ENCODE measurements at regions not wholly inside any gene's neighbourhood (a gene's known extent, or its start where the extent isn't known, plus 50 kb on each side); places are given as distances from the start of the nearest gene placed in this dataset.
"Not testable (repeated sequence)": the region's sequence is repeated elsewhere in the genome, so short reads cannot be mapped to it uniquely, and the experiment has no call there.

DNA sequence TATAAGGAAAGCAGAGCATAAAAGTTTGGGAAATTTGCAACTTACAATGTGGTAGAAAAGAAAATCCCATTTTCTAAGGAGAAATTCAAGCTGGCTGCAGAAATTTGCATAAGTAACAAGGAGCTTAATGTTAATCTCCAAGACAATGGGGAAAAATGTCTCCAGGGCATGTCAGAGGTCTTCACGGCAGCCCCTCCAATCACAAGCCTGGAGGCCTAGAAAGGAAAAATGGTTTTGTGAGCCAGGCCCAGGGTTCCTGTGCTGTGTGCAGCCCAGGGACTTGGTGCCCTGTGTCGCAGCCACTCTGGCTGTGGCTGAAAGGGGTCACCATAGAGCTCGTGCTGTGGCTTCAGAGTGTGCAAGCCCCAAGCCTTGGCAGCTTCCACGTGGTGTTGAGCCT, 403.3 kb upstream of the NOX3 start:
- DNase-seq (ENCODE audit: low read depth in 2 of 2): not testable (repeated sequence)

DNA sequence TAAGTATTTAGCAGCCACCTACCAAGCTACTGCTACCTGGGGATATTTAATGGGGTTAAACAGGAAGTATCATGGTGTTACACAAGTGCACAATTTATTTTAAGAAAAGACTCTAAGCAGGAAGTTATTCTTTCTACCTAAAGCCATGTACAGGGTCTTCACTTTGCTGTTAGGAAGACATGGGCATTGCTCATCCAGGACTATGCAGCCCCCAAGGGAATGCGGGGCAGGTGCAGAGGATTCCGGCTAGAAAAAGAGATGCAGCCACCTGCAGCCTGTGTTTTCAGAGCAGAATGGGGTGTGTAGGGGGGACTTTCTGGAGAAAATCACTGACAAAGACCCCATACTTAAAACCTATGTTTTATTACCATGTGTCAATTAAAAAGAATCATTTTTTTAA, 399.1 kb upstream of the NOX3 start:
- no peak for DNase-seq (ENCODE audit: low read depth in 2 of 2)

DNA sequence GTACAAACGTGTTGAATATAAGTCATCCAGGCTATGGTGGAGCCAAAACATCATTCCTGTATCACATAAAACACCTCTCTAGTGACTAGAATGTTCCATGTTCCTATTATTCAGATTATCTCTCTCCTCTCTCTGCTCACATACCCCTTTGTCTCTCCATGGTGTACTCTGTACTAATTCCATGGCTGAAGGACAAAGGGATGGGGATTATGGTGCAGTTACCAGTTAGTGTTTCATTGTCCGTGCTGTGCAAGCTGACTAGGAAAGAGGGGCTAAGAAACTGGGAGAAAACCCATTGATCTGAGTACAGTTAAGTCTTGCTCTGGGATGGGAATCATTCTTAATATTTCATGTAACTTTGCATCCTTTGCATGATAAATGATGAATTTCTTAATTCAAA, 397.4 kb upstream of the NOX3 start:
- DNase-seq (ENCODE audit: low read depth in 2 of 2): no peak

DNA sequence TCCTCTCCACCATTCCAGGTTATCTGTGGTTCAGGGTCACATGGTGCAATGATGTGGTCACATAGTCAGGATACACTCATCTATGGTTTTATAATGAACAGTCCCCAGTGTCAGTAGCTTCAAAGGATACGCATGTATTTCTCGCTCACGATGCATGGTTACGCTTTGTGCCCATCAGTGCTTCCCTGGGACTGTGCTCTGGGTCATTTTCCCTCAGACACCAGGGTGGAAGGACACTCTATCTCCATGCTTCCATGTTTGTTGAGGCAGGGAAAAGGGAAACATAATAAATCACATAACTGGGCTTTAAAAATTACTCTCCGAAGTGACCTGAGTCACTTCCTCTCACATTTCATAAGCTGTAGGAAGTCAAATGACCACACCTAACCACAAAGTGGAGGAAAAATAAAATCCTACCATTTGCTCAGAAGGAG, 394.8 kb upstream of the NOX3 start:
- DNase-seq (ENCODE audit: low read depth in 2 of 2): no peak

DNA sequence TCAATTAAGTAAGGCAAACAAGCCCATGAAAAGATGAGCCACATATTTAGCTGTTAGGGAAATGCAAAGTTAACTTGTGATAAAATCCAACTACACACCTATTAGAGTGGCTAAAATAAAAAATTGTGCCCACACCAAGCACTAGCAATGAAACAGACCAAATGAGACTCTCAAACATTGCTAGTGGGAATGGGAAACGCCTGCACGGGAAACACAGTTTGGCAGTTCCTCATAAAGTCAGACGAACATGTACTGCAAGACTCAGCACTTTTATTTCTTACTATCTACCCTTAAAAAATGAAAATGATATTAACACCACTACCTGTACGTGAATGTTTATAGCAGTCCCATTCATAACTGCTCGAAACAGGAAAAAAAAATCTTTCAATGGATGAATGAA, 392.1 kb upstream of the NOX3 start:
- DNase-seq (ENCODE audit: low read depth in 2 of 2): no peak

DNA sequence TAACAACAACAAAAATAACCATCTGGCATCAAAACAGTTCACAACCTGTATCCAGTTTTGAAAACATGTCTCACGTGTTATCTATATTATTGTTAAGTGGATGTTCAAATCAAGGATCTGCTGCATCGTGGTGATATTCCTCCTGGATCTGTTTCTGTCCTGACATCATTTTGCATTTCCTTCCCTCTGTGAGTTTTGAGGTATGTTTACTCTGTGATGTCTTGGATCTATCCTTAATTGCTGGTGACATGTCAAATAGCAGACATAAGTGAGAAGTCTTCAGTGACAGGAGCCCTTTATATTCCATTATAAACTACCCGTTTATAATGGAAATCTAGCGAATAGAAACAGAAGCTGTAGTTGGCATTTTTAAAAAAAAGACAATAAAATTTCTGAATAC, 381.8 kb upstream of the NOX3 start:
- no peak for DNase-seq (ENCODE audit: low read depth in 2 of 2)

DNA sequence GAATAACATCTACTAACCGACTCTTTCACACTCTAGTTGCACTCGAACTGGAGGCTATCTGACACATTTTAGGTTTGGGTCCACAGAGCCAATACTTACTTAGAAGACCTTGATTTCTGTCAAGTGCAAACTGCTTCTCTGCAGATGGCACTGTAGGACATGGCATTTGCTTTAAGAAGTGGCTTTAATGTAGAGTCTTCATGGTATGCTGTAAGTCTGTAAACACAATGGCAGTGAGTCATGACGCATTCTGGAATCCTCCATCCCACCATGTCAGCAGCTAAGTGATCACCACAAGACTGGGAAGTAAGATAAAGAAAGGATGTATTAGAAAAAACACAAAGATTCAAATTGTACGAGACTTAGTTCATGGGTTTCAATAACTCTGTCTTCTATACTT, 377.0 kb upstream of the NOX3 start:
- no peak for DNase-seq (ENCODE audit: low read depth in 2 of 2)

DNA sequence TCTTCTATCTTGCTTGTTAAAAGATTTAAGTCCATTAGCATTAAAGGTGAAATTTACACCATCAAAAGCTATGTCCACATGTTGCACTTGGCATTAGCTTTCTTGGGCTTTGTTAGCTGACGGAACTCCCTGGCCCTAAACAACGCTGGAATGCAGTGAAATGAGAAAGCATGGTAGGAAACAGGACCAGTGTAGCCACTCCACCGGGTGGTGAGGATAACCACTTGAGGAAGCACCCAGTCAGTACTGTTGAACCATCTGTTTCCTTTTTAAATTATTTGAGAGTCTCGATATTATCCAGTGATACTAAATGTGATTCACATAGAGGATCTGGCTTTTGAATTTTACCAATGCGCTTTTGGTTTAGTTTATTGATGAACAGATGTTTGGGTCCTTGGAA, 374.9 kb upstream of the NOX3 start:
- DNase-seq (ENCODE audit: low read depth in 2 of 2): no peak

DNA sequence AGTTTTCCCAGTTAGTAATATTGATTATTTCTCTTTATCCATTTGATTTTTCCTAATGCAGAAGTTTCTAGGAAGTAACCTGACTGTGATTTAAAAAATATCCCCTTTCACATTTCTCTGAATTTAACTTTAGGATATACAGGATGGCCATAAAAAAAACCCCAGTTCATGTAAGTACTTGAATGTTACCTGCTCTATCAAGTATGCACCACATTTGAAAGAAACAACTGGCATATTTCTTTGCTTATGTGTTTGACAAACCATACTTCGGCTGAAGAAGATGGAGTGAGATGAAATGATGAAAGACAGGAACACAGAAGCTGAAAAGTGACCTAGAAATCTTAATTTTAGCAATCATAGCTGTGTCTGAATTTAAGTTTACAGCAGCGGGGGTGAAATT, 374.0 kb upstream of the NOX3 start:
- no peak for DNase-seq (ENCODE audit: low read depth in 2 of 2)

DNA sequence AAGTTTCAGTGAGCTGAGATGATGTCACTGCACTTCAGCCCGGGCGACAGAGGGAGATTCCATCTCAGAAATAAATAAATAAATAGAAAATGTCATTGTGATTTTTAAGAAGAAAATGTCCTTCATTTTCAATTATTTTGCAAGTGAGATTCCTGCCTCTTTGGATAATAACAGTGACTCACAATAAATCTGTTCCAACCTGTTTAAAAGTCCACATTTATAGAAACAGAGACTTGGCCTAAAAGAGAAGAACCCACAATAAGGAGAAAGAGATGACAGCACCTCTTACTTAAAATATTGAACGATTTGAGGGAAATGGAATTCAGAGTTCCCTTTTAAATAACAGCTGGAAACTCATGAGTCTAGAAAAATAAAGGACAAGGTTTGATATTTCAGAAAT, 373.4 kb upstream of the NOX3 start:
- no peak for DNase-seq (ENCODE audit: low read depth in 2 of 2)

DNA sequence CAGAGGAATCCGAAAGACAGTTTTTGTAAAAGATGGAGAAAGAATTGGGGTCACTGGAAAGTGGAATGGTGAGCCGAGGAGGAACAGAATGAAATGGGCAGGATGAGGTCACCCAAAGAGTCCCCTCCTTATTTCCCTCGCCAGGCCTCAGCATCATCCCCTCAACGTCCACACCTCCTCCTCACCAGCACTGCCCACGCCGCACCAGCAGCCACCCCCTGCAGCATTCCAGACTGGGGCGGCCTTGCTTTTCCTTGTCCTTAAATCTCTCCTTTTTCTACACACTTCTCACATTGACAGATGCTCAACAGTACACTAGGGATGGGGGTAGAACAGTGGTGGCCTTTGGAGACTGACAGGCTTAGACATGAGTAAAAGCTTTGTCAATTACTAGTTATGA, 363.1 kb upstream of the NOX3 start:
- DNase-seq (ENCODE audit: low read depth in 2 of 2): no peak

DNA sequence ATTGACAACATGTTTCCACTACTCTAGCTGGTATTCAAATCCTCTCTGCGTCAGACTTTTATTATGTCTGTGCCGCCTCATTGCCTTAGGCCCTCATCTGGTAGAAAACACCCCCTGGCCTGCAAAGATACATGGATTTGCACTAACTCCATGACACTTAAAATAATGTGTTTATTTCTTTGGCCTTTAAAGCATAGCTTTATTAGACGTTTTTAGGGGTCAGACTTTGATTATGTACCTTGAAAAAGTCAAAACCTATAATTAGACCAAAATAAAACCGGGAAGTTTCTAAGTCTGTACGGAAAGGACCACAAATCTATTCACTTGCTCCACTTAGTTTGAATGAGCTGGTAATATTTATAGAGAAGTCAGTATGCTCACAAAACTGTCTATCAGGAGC, 357.9 kb upstream of the NOX3 start:
- no peak for DNase-seq (ENCODE audit: low read depth in 2 of 2)

DNA sequence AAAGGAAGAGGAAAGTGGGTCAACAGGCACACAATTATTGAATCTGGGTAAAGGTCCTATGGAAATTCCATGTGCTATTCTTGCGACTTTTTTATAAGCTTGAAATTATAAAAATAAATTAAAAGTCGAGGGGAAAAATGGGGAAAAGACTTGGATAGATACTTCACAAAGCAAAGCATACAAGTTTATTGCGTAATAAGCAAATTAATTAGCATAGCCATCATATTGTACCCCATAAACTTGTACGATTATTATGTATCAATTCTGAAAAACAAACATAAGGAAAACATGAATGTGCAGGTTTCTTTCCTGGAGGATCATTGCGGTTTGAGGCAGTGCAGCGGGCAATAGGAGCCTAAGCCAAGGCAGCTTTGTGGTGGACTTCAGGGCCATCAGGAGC, 351.6 kb upstream of the NOX3 start:
- DNase-seq (ENCODE audit: low read depth in 2 of 2): no peak

DNA sequence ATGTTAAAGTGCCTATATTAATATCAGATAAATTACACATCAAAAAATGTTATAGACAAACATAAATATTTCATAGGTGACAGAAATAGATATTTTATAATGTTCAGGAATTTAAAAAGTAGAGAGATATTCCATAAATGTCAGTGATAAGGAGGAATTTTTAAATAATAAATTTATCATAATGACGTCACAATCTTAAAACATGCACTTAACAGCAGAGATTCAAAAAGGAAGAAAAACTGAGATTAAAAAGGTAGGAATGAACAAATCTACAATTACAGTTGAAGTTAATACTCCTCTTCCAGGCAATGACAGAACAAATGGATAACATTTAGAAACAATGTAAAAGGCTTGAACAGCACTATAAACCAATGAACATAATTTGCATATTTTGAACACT, 345.4 kb upstream of the NOX3 start:
- no peak for DNase-seq (ENCODE audit: low read depth in 2 of 2)

DNA sequence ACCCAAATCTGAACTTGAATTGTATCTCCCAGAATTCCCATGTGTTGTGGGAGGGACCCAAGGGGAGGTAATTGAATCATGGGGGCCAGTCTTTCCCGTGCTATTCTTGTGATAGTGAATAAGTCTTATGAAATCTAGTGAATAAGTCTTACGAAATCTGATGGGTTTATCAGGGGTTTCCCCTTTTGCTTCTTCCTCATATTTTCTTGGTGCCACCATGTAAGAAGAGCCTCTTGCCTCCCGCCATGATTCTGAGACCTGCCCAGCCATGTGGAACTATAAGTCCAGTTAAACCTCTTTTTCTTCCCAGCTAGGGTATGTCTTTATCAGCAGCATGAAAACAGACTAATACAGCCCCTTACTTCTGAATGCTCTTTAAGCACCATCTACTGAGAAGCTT, 343.2 kb upstream of the NOX3 start:
- not testable (repeated sequence) for DNase-seq (ENCODE audit: low read depth in 2 of 2)

DNA sequence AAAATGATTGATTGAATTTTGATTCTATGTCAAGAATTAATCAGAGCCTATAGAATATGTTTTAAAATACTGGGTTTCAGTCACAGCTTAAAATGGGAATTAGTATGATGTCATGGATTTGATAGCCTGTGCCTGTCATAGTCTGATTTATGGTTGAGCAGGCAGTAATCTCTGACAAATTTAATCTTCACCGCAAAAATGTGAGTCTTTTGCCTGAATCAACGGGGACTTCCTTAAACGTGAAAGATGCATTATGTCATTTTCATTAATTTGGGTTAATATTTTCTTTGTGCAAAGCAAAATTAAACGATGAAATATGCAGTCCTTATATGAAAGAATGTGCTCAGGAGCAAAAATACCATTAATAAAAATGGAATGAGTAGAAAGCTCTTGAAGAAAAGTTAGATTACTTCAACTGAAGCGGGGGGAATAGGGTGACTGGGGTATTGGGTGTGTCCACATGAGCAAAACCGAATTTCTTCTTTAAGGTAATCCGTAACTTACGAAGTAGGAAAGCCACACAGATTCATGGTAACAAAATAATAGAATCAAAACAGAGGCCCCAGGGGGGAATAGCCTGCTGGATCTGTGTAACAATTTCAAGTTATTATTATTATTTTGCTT, 339.6 kb upstream of the NOX3 start:
- DNase-seq (ENCODE audit: low read depth in 2 of 2): no peak

DNA sequence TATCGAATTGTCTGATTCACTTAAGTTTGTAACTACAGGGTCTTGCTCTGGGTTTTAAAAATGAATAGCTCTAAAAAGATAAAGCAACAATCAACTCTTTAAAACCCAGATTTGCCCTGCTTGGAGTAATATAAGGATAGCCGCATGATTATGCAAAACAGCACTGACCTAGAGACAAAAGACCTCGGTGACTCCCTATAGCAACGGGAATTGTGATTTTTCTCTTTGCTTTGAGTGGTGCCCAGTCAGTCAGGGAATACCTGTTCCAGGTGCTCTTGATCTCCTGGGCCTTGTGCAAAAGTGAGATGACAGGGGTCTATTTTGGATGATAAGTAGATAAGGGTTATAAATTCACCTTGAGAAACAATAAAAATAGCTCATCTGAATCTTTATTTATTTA, 336.3 kb upstream of the NOX3 start:
- no peak for DNase-seq (ENCODE audit: low read depth in 2 of 2)

DNA sequence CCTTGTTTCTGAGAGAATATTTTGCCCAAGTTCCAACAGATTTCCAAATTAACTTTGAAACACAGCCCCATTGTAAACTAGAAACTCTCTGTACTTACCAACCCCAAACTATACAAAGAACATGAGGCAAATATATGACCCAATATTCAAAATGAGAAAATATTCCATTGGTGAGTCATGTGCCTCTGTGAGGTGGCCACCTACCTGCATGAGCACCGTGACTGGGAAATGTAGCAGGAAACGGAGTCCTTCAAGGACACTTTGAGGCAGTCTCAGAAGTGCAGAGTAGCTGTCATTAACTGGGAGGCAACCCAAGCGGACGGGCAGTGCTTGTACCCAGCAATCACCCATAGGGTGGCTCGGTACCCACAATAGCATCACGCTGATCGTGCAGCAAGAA, 335.5 kb upstream of the NOX3 start:
- no peak for DNase-seq (ENCODE audit: low read depth in 2 of 2)

DNA sequence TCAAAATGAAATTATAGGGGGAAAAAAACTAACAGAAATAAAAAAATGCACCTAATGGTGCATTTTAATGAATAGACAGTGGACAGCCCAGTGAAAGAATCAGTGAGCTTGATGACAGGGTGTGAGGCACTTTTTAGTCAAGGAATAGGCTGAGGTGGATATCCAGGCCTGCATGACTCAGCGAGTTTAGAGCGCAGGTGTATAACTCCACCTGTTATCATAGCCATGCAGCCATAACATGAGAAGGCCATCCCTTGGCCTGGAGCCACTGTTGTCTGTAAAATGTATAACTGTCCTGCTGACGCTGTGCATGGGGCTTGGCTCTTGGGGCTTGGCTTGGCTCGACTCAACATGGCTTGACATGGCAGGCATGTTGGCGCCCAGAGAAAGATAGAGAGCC, 331.5 kb upstream of the NOX3 start:
- DNase-seq (ENCODE audit: low read depth in 2 of 2): no peak

DNA sequence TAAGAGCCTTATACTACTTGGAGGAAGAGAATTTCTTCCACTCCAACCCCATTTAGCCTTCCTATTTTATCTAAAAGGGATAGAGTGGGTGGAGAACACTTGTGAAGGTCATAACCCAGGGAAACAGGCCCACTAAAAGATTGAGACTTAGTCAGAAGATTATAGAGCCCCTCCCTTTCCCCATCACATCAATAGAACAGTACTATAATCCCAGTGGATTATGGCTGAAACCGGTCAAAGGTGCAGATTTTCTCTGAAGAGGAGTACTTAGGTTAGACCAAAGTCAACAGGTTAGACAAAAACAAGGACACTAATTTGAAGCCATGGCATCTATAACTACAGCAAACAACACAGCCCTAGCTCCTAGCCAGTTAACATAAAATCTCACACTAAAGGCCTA, 330.9 kb upstream of the NOX3 start:
- DNase-seq (ENCODE audit: low read depth in 2 of 2): no peak

DNA sequence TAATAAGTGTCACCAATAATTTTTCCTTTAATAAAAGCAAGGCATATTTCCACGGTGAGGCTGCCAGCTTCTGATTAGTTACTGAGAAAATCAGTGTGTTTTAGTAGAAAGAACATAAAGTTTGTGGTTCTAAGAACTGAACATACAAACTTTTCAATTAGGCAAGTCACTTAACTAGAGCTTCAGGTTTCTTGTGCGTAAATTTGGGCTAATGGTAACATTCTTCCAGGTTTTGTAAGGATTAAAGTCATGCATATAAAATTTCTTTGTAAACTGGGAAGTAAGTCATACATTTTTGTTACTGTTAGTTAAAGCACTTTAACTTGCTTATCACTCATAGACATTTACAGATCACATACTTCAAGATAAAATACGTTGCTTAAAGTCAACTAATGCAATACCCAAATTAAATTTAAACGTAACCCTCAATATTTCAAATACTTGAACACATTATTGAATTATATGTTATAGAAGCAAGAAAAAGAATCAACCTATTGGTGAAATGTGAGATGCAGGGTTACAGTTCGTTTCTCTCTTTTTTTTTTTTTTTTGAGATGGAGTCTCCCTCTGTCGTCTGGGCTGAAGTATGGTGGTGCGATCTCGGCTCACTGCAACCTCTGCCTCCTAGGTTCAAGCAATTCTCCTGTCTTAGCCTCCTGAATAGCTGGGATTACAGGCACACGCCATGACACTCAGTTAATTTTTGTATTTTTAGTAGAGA, 327.3 kb upstream of the NOX3 start:
- no peak for DNase-seq (ENCODE audit: low read depth in 2 of 2)

DNA sequence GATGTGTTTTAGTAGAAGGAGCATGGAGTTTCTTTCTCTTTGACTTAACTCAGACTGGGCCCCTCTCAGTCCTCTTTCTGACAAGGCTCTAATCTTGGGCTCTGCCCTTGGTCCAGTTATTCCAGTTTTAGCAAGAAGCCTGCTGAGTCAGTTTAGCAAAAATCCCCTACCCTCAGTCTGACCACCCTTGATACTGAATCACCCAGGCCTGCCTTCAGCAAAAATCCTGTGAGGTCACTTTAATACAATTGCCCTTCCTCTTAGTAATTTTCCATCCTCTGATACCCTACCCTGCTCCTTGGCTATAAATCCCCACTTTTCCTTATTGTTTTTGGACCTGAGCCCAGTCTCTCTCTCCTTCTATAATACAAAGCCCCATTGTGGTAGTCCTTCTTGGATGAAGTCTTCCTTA, 326.7 kb upstream of the NOX3 start:
- DNase-seq (ENCODE audit: low read depth in 2 of 2): no peak

DNA sequence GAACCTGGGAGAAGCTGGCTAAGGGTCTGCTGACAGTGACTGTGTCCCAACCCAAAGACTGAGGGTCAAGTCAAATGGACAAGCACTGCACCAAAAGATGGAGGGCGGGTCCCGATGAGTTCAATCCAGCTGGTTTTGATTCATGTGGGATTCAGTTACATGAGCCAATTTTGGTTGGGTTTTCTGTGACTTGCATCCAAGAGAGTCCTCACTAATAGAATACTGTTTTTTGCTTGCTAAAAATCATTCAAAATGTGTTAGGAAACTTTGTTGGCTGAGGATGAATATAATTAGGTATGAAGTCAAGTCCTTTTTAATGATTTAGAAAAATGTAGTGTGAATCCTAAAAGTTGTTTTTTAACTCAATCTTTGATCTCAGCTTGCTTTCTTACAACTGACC, 323.8 kb upstream of the NOX3 start:
- no peak for DNase-seq (ENCODE audit: low read depth in 2 of 2)

DNA sequence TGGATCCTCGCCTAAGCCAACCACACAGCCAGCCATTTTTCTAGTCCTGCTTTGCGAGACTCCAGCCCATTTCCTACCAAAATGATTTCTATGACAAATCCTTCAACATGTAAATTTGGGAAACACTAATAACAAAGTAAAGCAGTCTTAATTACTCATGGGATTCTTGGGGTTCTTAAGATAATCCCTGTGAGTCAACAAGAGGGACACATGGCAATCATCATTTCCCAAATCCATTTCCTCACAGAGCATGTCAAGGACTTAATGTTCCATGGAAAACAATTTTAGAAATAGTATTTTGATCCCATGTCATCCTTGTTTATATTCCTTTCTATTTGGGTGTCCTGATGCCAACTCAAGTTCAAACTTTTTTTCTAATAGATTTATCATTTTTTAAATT, 322.7 kb upstream of the NOX3 start:
- no peak for DNase-seq (ENCODE audit: low read depth in 2 of 2)
